ENCODE measurements at regions not wholly inside any gene's neighbourhood (a gene's known extent, or its start where the extent isn't known, plus 50 kb on each side); places are given as distances from the start of the nearest gene placed in this dataset.
"Not testable (repeated sequence)": the region's sequence is repeated elsewhere in the genome, so short reads cannot be mapped to it uniquely, and the experiment has no call there.

DNA sequence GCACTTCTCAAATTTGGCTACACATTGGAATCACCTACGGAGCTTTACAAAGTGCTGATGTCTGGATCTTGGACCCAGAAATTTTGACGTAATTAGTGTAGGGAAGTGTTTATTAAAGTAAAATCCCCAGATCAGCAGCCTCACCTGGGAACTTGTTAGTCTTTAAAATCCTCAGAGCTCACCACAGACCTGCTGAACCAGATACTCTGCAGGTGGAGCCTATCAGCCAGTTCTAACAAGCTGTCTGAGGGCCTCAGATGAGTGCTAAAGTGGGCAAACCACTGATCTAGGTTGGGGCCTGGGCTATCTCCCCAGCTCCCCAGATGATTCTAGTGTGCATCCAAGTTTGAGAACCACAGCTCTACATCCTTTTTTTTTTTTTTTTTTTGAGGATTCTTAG lies 436.0 kb downstream of the ETS1 start:
- DNase-seq = no peak

- no peak for DNase-seq
Observed at GRCh38 chr11:128148208-128148607, 439.1 kb downstream of the ETS1 start.

- no peak for DNase-seq
Observed at GRCh38 chr11:128146926-128147605, 440.3 kb downstream of the ETS1 start.

DNA sequence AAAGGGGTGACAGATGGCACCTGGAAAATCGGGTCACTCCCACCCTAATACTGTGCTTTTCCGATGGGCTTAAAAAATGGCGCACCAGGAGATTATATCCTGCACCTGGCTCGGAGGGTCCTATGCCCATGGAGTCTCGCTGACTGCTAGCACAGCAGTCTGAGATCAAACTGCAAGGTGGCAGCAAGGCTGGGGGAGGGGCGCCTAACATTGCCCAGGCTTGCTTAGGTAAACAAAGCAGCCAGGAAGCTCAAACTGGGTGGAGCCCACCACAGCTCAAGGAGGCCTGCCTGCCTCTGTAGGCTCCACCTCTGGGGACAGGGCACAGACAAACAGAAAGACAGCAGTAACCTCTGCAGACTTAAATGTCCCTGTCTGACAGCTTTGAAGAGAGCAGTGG lies 447.1 kb downstream of the ETS1 start:
- not testable (repeated sequence) for DNase-seq

DNA sequence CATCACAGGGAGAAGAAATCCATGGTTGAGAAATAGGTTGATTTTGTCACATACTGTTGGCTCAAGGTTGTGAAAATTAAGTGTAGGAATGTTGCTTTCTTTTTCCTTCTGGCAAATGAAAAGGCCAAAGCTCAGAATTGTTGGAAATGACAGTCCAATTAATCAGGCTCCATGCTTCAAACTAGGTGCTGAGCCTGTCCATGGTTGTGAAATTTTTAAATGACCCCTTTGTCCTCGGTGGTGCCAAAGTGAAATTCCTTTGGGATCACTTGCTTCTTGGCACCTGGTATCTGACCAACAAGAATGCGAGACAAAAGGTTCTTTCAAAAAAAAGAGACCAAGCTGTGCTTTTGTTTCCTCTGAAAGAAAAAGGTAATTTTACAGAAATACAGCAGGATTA lies 451.9 kb downstream of the ETS1 start:
- no peak for DNase-seq

GRCh38 chr11:128133501-128133900 lies 453.9 kb downstream of the ETS1 start:
- no peak for DNase-seq

GRCh38 chr11:128130052-128130451 lies 457.3 kb downstream of the ETS1 start:
- no peak for DNase-seq

DNA sequence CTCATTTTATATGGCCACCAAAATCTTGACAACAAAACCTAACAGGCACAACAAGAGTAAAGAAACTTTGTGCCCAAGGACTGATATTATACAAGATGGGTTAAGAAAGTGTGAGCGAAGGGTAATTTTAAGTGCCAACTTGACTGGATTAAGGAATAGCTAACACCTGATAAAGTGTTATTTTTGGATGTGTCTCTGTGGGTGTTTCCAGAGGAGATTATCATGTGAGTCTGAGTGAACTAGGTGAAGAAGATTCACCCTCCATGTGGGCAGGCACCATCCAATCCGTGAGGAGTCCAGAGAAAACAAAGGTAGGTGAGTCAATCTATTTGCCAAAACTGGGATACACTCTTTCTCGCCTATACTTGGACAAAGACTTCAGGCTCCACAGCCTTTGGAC lies 461.6 kb downstream of the ETS1 start:
- no peak for DNase-seq

- DNase-seq = no peak
Observed at GRCh38 chr11:128116885-128117284, 470.5 kb downstream of the ETS1 start.

- no peak for DNase-seq
Observed at GRCh38 chr11:128116447-128116846, 470.9 kb downstream of the ETS1 start.

GRCh38 chr11:128105950-128106349 lies 481.4 kb downstream of the ETS1 start:
- DNase-seq = no peak

- DNase-seq = no peak
Observed at GRCh38 chr11:128105511-128105910, 481.8 kb downstream of the ETS1 start.

GRCh38 chr11:128103278-128103873 lies 484.0 kb downstream of the ETS1 start:
- no peak for DNase-seq

DNA sequence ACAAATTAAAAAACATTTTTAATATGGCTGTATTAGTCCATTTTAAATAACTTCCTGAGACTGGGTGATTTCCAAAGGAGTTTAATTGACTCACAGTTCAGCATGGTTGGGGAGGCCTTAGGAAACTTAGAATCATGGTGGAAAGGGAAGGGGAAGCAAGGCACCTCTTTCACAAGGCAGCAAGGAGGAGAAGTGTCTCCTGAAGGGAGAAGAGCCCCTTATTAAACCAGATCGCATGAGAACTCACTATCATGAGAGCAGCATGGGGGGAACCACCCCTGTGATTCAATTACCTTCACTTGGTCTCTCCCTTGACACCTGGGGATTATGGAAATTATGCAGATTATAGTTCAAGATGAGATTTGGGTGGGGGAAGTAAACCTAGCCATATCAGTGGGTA lies 488.6 kb downstream of the ETS1 start:
- no peak for DNase-seq

DNA sequence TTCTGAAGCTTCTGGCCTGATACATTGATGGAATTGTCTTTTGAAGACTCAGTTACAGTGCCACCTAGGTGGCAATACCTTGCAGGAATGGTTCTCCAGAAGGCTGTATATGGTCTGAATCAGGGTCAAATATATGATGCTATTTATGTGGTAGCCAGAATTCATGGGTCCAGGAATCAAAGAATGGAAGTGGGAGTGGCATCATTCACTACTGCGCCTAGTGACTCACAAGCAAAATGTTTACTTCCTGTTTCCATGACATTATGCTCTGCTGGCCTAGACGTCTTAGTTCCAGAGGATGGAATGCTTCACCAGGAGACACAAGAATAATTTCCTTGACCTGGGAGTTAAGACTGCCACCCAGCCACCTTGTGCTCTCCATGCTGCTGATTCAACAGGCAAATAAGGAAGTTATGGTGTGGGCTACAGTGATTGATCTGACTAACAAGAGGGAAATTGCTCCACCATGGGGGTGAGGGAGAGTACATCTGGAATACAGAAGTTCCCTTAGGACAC lies 491.8 kb downstream of the ETS1 start:
- no peak for DNase-seq

DNA sequence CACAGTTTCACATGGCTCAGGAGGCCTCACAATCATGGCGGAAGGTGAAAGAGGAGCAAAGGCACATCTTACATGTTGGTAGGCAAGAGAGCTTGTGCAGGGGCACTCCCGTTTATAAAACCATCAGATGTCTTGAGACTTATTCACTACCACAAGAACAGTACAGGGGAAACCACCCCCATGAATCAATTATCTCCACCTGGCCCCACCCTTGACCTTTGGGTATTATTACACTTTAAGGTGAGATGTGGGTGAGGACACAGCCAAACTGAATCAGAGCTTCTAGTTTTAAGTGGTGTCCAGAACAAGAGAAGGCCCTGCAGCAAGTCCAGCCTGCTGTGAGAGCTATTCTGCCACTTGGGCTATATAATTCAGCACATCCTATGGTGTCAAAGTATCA lies 493.7 kb downstream of the ETS1 start:
- DNase-seq = no peak

DNA sequence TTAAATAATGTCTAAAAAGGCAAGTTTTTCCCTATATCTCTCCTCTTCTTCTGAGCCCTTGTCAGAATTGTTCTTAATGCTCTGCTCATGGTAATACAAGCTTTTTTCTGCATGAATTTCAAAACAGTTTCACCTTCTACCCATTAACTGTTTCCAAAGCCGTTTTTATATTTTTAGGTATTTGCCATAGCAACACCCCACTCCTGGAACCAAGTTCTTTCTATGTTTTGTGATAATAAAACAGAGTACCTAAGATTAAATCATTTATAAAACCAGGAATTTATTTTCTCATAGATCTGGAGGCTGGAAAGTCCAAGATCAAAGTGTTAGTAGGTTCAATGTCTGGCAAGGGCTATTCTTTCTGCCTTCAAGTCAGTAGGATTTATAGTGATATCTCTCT lies 497.4 kb downstream of the ETS1 start:
- DNase-seq = no peak

DNA sequence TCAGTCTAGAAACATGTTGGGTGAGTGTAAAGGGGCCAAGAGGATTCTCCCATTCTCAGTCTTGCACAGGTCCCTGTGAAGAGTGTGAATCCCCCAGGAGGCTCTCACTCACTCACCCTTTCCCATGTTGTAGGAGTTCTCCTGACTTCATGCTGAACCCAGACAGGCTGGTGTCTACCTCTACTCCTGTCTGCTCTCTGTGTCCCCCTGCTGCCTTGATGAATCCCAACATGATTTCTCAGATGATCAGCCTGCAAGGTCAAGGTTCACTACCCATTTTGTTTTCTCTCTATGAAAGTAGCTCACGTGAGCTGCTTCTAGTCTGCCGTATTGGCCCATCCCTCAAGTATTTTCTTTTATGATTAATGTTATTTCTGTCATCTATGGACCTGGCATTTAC lies 500.6 kb downstream of the ETS1 start:
- DNase-seq = no peak

DNA sequence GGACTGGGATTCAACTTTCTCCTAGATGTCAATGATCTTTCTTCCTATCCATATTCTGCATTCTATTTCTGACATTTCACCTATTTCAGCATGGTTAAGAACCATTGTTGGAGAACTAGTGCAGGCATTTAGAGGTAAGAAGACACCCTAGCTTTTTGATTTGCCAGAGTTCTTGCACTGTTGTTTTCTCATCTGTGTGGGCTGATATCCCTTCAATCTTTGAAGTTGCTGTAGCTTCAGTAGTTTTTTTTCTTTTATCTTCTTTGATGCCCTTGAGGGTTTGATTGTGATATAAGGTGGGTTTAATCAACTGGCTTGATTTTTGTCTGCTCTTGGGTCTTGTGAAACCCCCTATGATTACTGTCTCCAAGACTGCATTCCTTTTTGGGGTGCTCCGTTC lies 502.1 kb downstream of the ETS1 start:
- DNase-seq = no peak

GRCh38 chr11:128082574-128082973 lies 504.8 kb downstream of the ETS1 start:
- DNase-seq = no peak

- no peak for DNase-seq
Observed at GRCh38 chr11:128069665-128070064, 517.7 kb downstream of the ETS1 start.

- DNase-seq = no peak
Observed at GRCh38 chr11:128067780-128068179, 519.6 kb downstream of the ETS1 start.

DNA sequence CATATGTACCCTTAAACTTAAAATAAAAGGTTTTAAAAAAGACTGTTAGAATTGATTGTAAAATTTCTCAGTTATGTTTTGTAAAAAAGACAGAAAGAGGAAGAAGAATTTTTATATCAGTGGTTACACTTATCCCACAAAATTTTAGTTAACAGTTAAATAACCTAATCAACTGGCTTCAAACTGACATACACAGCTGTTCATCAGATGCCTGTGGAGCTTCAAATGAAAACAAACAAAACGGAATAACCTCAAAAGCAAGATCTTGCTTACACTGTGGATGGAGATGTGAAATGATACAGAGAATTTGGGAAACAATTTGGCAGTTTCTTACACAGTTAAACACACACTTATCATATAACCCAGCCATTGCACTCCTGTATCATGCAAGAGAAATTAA lies 521.0 kb downstream of the ETS1 start:
- no peak for DNase-seq

- DNase-seq = peak; percentile 19 to 23
Observed at GRCh38 chr11:128061281-128061871, 526.0 kb downstream of the ETS1 start.

Data from NCI-H187 (cell line).